GM21447 (cell line): ENCODE measurements at regions not wholly inside any gene's neighbourhood (a gene's known extent, or its start where the extent isn't known, plus 50 kb on each side); places are given as distances from the start of the nearest gene placed in this dataset.

ENCODE experiments used
- ATAC-seq: cut with Tn5 transposase; IDR thresholded peaks from one replicate; pipeline ENCODE4 v1.9.1; 2021; ENCODE audit not compliant: unreplicated experiment

DNA sequence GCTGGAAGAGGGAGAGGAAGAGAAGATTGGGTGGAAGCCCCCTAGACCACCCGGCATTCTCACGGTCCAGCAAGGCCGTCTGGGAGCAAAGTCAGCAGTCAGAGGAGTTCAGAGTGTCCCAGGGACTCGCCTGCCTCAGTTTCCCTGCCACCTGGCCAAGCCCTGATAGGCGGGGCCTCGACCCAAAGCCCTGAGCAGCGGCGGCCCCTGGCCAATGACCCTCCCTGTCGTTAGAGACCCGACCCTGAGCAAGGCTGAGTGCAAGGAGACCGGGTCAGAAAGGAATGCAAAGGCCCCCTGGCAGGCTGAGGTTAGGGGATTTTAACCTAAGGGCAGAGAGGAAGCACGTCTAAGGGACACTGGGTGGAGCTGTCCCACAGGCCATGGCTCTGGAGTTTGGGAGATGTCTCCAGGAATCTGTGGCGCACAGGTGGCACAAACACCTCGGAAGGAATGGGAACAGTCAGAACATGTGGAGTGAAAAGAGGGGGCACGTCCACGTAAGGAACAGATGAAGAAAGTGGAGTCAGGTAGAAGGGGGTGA lies 196.8 kb upstream of the PDE1C start:
- ATAC-seq: no peak

DNA sequence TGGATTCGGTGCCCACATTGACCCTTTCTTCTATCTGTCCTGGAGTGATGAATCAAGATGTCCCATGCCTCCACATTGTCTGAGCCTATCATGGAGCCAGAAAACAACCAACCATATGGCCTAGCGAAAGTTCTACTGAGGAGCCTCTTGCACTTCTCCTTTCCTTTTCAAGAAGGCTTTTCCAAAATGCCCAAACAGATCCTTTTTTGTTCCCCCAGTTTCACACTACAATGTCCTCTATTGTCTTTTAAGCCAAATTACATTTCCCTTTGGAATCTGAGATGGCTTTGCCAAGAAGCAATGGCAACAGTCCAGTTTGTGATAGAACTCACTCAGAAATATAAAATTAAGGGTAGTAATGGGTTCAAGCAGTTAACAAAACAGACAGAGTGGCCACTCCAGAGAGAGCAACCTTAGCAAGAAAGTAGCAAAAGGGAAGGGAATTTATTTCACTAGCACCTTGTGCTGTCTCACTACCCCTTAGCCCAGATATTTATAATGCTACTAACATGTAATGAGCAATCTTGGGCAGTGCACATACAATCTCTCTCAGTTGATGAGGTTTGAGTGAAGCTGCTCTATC lies 194.6 kb upstream of the PDE1C start:
- no peak for ATAC-seq

DNA sequence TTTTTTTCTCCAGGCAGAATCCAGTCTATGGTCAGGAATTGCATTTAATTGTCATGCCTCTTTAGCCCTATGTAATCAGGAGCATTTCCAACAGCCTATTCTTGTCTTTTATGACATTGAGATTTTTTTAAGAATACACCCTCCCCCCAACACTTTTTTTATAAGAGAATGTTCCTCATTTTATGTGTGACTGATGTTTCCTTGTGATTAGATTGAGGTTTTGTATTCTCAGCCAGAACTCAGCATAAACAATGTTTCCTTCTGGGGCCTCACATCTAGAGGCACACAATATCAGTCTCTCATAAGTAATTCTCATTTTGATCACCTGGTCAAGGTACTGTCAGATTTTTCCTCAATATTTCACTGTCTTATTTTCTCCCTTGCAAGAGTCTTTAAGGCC lies 193.4 kb upstream of the PDE1C start:
- no peak for ATAC-seq

DNA sequence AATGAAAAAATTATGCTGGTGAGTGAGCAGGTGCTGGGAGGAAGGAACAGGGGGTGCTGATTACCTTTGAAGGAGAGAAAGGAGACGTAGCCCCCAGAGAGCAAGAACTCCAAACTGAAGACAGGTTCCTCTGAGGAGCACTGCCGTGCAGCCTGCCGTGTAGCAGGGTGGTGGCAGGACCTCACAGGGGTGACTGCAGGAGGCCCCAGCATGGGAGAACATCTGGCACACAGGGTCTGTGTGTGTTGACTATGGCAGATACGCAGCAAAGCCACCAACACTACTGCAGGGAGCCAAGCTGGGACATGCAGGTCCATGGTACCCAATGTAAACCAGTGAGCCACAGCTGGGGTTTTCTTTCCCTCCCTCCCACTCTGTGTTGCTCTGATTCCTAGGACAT lies 192.1 kb upstream of the PDE1C start:
- no peak for ATAC-seq

DNA sequence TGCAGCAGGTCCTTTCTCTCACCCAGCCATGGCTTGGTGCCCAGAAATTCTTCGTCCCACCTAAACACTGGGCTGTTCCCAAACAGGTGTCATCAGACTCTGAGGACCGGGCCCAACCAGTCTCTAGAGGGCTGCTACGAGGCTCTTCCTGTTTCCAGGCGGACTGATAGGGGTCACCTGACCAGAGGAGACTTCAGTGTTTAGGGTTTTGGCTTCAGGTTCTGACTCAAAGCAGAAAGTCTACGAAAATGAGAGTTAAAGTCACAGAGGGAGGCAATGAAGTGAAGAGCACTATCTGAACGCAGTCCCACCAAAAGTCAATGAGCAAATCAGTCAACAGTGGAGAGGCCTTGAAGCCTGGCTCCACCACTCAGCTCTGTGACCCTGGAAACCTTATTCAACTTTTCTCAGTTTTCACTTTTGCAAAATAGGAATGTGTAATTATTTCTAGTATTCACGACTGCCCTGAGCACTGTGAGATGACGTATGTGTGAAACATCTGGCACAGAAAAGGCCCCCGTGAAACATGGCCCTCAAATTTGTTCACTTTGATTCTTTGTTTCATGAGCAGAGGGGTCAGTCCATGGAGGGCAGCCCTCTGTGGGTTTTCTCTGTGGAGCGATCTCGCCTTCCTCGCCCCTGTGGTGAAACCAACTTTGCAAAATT lies 189.9 kb upstream of the PDE1C start:
- peak; percentile 89 for ATAC-seq

DNA sequence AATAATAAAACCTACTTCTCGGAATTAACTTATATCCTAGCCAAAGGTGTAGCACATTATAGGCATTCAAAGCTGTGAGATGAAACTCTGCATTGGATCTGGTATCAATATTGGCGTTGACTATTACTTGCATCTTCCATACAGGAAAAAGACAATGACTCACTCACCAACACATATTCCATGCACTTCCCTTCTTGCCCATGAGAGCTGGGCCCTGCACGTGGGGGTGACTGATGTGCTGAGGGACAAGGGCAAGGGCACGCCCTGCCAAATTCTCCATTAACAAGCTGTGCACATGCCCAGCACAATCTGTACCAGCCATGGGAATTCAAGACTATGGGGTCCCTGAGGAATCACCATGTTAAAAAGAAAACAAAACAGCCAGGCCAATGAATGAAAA lies 188.1 kb upstream of the PDE1C start:
- ATAC-seq: no peak

DNA sequence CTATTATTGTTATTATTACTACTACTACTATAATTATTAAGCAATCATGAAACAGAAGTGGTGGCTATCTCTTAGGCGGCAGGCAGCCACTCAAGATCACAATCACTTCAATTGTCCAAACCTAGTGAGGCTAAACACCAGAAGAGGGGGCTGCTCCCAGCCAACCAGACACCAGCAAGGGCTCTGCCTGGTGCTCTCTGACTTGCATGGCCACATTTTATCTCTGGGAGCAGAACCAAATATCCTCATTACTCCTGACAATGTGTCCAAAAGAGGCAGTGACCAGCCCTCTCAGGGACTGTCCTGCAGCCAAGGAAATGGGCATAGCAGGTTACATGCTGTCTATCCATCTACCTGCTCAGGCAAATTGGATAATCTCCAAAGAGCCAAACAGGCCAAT lies 187.4 kb upstream of the PDE1C start:
- ATAC-seq: no peak

DNA sequence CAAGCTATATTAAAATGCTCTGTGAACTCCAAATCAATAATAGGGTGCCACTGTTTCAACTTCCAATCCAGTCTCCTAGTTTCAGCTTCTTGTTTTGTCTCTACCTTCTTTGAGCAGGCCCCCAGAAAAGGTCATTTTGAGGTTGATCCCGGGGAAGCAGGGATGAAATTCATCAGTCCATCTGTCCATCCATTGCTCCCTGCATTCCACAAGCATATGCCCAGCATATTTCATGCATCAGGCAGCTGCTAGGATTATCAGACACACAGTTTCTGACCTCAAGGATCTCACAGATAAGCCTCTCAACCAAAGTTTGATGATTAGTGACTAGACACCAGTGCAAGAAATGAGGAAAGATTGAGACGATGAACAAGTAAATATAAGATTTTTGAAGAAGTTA lies 186.6 kb upstream of the PDE1C start:
- ATAC-seq: no peak

DNA sequence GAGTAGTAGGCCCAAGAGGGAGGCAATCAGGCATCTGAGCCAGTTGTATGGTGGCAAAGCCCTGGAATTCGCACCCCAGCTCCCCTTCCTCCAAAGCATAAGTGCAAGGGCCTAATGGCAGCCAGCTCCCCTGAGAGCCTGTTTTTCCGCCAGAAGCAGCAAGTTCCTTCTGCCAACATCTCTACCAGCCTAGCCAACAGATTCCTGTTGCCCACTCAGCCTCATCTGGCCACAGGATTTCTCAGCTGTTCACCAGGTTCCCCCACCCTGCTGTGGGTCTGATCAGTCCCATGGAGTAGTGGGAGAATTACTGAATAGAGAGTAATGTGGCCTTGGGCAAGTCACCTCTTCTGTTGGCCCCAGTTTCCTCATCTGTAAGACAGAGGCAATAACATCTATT lies 186.2 kb upstream of the PDE1C start:
- no peak for ATAC-seq

DNA sequence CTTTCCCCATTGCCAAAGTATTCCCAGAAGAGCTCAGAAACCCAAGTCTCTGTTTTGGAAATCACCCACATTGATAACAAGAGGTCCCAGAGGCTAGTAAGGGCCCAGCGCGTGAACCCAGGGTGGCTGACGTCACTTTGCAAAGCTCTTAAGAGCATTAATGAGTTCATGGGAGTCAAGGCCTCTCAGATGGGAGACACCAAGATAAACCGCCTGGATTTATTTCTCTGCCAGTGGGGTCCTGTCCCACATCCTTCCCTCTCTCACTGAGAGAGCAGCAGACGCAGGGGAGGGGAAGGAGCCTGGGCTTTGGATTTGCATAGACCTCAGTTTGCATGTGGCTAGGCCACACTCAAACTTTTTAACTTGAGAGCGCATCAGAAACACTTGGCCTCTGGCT lies 184.8 kb upstream of the PDE1C start:
- no peak for ATAC-seq

DNA sequence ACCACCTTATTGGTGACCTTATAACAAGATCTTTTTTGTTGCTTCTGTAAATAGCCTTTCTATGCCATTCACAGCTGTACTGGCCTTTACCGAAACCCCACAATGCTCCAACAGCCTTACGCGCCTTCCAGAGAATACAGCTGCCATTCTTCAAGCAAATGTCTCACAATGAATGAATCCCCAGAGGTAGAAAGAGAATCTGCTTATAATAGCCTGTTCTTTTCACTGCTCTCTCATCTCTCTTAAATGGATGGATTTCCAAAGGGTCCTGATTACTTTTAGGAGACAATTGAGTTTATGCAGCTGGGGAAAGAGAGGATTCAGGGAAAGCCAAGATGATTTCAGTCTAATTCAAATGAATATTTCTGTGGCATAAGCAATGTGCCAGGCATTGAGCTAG lies 183.1 kb upstream of the PDE1C start:
- ATAC-seq: no peak

DNA sequence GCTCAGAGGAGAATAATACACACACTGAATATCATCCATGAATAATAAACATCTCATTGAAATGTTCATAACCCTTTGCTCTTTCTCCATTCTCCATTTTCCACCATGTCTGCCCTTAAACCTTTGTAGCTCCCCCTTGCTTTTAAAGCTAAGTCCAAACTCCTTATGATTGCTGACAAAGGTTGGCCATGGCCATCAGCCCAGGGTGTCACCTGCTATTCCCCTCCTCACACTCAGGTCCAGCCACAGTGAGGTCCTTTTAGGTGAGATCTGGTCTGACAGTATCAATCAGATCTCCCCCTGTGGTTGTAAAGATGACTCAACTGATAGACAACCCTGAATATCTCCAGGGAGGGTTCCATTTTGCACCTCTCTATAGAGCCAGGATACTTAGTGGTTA lies 181.5 kb upstream of the PDE1C start:
- no peak for ATAC-seq

DNA sequence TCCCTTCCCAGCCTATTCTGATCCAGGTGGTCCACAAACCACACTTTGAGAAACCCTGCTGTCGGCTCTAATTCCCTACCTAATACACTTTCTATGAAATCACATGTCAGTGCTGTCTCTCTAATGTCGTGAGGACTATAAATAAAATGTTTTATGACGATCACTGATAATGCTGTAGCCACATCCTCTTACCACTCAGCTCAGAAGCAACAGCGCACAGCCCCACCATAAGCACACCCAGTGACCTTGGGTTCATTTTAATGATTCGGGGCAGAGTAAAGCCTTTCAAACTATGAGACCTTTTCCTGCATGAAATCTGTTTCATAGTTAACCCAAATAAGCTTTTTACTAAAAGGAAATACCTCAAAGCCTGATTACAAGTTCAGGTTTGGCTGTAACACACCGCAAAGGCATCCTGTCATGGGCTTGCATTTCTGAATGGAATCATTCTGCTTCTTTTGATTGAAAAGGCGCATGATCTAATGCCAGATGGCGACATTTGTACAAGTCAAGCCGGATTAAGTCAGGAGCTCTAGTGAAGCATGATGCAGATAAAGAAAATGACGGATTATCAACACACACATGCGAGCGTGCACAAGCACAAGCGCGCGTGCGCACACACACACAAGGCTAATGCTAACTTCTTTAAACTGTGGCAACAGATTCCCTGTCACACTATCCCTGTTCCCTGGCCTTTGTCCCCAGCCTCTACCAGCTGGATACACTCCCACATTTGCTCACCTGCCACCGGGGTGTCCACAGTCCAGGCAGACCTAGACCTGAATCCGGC lies 180.5 kb upstream of the PDE1C start:
- ATAC-seq: no peak

DNA sequence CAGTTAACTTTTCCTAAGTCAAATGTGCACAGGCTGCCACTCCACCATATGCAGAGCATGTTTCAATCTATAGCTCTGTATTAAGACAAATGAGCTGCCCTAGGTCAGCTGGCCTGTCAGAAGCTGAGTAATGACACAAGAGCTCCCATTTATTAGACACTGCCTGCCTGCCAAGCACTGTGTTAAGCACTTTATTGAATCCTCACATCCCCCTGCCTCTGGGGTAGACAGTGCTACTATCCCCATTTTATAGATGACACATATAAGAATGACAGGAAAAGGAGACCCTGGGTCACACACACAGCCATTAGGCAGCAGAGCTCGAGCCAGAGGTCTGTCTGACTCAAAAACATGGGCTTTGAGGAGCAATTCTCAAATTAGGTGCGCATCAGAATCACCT lies 179.8 kb upstream of the PDE1C start:
- ATAC-seq: no peak

DNA sequence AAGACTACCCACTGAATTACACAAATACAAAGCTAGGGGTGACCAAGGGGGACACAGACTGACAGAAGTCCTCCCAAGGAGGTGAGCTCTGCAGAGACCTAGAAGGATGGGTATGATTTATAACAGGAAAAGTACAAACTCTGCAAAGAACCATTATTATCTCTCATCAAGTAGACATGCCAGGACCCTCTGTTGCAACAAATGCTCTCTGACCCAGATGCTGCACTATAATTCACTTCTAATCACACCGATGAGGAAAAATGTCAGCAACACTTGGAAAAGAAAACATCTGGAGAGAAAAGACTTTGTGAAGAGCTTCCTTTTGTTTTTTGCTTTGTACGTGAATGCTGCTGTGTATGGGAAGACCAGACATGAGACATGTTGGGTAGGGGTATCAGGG lies 178.3 kb upstream of the PDE1C start:
- ATAC-seq: no peak

DNA sequence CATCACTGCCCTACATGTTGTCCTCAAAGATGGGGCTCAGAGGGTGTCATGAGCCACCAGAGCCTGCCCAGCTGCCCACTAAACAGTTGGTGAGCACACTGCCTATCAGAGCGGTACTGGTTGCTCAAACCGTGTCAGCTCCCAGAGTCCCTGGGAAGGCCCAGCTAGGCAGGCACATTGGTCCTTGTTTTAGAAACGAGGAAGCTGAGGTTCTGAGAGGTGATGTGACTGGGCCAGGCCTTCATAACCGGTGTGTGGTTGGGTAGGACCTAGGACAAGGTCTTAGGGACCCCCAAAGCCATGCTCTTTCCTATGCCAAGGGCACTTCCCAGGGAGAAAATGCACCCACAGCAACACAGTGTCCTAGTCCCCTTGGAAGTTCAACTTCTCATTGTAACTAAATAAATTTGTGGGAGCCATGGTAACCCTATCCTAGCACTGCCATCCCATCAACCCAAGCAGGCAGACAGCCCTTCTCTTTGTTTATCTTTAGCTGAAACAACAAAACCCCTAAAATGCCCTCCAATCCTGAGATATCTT lies 174.7 kb upstream of the PDE1C start:
- no peak for ATAC-seq

DNA sequence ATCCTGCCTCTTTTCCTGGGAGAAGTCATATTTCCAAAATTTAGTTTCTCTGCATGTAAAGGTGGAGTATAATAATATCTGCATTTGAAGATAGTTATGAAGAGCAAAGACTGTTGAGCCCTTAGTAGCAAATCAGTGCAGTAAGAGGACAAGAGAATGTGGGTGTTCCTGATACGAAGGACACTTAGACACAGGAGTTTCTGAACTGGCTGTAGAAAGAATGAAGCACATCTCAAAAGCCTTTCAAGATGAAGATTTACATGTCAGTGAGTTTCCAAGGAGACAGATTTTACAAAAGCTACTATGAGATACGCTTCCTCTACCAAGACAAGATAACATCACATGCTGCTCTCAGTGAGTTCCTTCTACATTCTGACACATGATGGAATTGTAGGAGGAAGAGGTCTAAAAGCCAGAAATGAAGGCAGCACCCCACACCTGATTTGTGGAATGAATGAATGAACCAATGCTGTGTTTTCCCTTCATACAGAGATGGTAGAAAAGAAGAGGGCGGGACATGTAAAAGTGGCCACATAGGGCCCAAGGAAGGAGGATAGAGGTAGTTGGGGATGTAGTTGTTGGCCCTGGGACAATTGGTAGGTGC lies 173.6 kb upstream of the PDE1C start:
- ATAC-seq: no peak

DNA sequence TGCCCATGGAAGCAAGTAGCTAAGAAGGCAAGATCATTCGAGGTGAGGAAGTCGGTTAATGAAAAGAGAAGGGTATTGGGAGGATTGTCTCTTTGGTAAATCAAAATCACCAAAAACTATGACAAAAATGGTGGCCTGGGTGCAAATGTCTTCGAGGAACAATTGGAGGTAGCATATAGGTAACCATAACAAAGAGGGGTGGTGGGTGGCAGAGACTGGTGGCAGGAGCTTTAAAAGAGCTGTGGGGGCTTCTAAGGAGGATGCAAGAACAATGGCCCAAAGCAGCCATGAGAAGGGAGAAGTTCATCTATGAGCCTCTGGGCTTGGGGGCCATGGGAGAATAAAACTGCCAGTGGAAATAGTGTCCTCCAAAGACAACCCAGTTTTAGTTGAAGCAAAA lies 172.2 kb upstream of the PDE1C start:
- ATAC-seq: no peak

DNA sequence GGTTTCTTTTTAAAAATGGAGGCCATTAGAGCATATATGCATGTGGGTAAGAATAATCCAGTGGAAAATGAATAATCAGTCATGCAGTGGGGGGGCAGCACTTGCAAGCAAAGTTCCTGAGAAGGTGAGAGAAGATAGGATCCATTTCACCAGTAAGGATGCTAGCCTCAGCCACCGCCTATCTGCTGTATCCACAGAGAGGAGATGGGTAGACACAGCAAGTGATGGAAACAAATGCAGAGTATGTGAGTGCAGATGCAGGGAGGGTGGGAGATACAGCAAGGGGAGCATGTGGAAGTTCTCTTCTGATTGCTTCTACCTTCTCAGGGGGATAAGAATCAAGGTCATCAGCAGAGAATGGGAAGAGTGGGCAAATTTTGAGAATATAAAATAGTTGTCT lies 171.4 kb upstream of the PDE1C start:
- no peak for ATAC-seq

DNA sequence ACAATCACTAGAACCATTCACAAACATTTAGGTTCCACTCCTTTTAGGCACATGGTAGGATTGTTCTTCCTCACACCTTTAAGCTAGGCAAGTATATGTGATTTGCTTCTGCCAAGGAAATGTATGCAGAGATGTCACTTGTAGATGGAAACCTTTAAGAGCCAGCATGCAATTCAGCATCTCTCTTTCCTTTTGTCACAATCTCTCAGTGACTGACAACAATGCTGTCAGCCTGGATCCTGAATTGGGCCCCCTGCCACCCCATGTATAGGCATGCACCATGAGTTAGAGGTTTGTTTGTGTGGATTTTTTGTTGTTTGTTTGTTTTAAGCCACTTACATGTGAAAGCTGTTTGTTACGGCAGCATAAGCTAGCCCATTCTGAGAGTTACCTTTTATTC lies 169.6 kb upstream of the PDE1C start:
- ATAC-seq: no peak

DNA sequence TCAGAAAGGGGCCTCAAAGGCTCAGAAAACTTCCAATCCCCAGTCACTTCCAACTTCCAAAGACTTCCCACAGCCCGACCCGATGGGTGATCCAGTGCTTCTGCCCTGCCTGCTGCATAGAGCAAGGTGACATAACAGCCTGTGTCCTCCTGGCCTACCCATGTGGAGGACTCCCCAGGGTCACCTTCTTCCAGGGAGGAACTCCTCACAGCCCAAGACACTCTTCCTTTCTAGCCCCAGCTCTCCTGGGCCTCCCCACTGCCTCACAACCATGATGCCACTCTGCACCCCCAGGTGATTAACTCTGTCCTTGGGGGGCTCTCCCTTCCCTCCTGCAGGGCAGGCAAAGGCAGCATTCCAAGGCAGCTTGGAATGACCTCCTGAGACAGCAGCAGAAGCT lies 158.4 kb upstream of the PDE1C start:
- no peak for ATAC-seq

DNA sequence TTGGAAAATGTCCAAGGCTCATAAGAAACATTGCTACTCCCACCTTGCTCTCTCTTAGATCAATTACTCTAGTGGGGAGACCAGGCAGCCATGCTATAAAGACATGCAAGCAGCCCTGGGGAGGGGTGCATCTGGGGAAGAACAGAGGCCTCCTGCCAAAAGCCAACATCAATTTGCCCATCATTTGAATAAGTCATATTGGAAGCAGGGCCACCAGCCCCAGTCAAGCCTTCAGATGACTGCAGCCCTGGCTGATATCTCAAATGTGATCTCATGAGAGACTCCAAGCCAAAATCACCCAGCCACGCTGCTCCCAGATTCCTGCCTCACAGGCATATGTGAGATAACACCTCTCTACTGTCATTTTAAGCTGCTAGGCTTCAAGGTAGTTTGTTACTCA lies 157.5 kb upstream of the PDE1C start:
- ATAC-seq: no peak
